Esophagus mucosa (tissue), 1 donor: ENCODE measurements at regions not wholly inside any gene's neighbourhood (a gene's known extent, or its start where the extent isn't known, plus 50 kb on each side); places are given as distances from the start of the nearest gene placed in this dataset.

Source experiments
- ATAC-seq: fragments of 200-7000 bp; cut with Tn5 transposase; one replicate; pipeline ENCODE4 v1.9.1; 2020
- donor health status: DM: yes; HTN: yes; CAD: no.

- no peak for ATAC-seq
Observed at GRCh38 chr10:113259576-113260226, 293.2 kb upstream of the HABP2 start.

GRCh38 chr10:113261161-113261560 lies 291.7 kb upstream of the HABP2 start:
- ATAC-seq = no peak

GRCh38 chr10:113261611-113262091 lies 291.2 kb upstream of the HABP2 start:
- no peak for ATAC-seq

DNA sequence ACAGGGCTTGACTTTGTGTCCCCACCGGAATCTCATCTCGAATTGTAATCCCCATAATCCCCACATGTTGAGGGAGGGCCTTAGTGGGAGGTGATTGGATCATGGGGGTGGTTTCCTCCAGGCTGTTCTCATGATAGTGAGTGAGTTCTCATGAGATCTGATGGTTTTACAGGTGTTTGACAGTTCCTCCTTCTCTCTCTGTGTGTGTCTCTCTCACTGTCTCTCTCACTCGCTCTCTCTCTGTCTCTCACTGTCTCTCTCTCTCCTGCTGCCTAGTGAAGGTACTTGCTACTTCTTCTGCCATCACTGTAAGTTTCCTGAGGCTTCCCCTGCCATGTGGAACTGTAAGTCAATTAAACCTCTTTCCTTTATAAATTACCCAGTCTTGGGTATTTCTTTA lies 289.8 kb upstream of the HABP2 start:
- no peak for ATAC-seq

DNA sequence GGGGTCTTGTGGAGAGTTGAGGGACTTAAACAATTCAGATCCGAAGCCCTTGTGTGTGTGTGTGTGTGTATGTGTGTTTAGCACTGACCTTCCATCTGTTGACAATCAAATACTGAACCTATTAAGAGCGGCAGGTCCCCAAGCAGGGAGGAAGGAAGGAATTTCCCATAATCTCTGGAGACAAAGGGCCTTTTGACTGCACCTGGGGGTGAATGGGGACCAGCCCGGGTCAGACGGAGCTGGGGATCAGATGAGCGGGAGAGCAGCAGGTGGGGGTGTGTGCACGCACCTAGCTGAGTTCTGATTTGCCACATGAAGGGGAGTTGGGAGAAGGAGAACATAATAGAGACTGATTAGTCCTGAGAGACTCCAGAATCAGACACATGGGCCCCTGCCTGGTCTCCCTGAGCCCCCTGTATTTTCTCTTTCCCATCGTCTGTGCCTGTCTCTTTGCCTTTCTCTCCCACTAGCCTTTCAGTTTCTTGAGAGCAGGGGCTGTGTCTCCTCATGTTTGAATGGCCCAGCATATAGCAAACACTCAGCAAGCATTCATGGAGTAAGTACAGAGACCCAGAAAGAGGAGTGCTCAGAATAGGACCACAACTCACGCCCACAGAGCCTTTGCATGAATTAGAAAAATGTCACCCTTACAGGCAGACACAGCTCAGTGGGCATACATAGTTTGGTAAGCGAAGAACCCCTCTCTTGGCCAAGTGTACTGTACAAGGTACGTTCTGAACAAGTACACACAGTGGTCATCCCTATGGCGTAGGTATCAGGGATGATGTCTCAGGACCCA lies 288.3 kb upstream of the HABP2 start:
- no peak for ATAC-seq

DNA sequence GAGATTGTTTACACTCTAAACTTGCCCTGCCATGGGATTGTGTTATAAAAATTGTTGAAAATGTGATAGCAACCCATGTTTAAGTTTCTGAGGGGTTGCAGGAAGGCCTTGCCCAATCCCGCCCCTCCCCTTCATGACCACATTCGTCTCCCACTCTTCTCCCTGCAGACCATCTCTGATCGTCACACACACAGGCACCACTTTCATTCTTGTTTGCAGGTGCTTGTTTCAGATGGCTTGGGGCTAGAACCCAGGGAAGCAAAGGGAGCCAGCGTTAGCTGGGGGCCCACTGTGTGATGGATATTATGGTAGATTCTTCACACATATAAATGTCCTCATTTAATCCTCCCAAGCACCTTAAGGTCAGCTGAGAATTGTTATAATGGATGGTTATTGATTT lies 286.7 kb upstream of the HABP2 start:
- no peak for ATAC-seq

DNA sequence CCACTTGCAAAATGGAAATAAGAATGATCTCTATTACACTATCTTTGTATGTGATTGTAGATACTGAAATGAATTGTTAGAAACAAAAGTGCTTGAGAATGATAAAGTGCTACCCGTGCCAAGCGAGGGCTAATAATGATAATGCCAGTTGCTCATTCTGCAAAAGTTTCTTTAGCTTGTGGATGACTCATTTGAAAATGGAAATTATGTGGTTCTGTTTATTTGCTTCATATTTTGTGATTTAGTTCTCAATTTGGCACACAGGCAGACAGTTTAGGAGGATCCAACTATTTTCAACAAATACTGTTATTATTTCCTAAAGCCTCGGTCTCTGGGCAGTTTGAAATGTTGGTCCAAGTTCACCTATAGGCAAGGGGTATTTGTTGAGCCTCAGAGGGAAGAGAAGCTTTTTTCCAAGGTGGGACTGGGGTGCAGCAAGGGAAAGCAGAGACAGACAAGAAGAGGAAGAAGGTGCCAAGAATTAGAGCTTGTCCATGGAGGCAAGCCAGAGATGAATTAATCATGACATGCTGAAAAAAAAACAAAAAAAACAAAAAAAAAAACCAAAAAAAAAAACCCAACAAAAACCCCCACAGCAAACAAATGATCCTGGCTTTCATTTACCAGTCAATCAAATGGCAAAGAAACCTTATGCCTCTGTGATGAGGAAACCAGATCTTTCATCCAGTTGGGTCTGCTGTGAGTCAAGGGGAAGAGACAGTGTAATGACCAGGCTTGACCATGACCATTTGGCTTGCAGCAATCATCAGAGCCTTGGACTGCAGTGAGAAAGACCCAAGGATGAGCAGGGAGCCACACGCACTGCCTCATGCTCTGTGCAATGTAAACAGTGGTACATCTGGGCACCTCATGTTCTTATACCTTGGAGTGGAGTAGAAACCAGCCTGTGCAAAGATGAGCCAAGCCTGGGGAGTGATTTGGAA lies 285.0 kb upstream of the HABP2 start:
- ATAC-seq = no peak

DNA sequence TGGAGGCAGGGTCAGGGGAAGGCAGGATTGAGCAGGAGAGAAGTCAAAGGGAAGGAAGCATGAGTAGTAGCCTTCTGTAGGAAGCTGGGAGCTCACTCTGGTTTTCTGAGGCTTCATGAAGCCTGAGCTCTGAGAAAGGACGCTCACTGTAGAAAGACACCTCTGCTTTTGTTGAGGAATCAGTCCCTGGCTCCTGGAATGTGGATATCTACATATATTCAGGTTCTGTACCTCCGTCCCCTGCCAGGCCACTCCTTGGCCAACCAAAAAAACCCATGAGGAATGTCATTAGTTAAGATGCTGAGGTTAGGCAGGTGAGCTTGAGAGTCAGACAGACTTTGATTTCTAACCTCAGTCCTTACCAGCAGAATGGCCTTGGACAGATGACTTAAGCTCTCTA lies 283.5 kb upstream of the HABP2 start:
- ATAC-seq = no peak

DNA sequence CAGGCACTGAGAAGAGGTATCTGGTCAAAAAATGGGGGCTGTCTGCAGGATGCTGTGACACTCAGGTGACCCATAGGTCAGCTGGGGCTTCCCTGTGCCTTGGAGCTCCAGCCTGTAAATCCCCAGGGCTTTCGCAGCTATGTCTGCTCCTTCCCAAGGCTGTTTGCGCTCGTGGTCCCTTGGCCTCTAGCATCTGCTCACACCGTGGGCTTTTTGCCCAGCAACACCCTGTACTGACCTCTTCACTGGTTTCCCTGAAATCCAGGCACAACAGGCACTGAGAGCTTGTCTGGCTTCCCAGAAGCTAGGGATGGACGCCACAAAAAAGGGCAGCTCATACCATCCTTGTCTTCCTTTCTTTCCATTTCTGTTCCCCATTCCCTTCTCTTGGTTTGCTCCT lies 280.3 kb upstream of the HABP2 start:
- no peak for ATAC-seq

DNA sequence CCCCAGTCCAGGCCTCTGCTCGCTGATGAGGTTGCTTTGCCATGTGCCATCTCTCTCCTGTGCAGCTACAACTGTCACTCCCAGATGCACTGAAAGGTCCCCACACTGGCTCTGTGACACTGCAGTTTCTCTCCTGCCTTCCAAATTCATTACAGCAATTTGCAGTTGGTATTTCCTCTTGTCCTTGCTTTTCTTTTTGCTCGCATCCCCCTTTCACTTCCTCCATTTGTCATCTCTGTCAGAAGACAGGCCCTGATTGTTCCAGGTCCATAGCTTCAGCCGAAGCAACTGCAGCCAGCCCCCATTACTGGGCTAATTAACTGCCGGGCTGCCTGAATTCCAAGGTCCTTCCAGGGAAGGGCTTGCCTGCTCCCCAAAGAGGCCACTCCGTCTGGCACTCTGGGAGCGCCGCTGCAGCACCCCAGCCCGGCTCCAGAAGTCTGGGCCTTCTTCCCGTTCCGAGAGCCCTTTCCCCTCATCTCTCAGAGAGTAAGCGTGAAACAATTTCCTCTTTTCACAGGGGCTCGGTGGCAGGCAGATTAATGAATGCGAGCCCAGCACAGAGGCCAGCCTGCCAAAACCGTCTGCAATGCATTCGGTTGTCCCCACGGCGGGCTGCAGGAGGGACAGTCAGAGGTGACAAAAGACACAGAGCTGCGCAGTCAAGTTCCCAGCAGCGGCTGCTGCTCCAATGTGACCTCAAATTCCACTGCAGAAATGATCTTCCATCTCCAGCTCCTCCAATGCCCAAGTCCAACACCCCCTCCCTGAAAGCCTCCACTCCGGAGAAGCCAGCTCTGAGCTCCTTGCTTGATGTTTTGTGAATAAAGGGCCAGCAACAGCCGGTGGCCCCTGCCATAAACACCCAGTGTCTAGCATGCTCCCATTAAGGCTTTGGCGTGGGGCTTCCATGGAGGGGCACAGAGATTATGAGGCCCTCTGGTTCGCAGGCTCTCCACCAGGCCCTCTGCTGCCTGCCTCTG lies 279.4 kb upstream of the HABP2 start:
- no peak for ATAC-seq

- ATAC-seq = no peak
Observed at GRCh38 chr10:113274176-113274829, 278.6 kb upstream of the HABP2 start.

GRCh38 chr10:113278221-113278620 lies 274.6 kb upstream of the HABP2 start:
- no peak for ATAC-seq

- ATAC-seq = no peak
Observed at GRCh38 chr10:113278664-113279063, 274.2 kb upstream of the HABP2 start.

- ATAC-seq = no peak
Observed at GRCh38 chr10:113279262-113279661, 273.6 kb upstream of the HABP2 start.

GRCh38 chr10:113282564-113282963 lies 270.3 kb upstream of the HABP2 start:
- no peak for ATAC-seq

DNA sequence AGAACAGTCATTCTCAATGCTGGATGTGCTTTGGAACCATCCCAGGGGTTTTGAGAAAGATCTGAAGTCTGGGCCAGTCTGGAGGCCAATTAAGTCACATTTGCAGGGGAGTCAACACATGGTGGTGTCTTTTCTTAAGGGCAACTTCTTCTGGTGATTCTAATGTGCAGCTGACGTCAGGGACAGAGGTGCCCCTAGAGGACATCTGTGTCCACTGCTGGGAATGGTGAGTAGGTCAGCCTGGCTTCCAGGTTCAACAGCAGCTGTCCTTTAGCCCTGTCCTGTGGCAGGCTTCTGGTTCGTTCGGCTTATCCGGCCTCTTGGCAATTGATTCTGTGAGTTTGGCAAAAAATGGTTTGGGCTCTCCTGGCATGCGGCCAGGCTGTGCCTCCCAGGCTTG lies 269.7 kb upstream of the HABP2 start:
- ATAC-seq = no peak

- ATAC-seq = no peak
Observed at GRCh38 chr10:113284635-113285034, 268.2 kb upstream of the HABP2 start.

DNA sequence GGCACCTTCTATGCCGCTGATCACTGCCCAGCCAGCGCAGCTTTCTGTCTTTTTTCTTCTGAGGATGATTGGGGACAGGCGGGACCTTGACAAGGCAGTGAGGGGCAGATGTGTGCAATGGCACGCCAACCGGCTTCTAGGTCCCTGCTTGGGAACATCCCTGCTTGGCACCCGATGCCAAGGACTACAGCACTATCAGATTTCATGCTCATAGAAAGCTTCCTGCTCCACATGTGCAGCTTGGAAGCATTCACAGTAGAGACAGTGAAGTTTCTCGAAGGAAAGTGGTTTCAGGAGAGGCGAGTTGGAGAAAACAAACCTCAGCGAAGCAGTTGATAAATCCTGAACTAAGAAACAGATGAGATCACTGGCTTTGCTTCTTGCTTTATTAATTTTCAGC lies 267.5 kb upstream of the HABP2 start:
- no peak for ATAC-seq

DNA sequence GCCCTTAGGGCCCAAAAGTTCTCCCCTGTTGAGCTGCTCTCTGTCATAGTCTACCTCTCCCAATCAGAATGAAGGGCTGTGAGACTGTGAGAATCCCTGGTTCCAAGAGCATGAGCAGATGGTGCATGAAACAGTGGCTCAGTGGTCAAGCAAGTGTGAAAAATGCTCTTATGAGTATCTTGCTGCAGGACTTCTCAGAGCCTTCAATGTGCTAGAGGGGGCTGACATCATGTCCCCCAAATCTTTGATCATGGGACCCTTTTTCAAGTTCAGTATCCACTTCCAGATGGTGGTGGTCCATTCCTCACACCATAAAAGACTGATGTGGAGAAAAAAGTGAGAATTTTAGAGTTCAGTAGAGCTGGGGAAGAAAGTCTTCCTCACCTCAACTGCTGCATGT lies 265.3 kb upstream of the HABP2 start:
- ATAC-seq = no peak

DNA sequence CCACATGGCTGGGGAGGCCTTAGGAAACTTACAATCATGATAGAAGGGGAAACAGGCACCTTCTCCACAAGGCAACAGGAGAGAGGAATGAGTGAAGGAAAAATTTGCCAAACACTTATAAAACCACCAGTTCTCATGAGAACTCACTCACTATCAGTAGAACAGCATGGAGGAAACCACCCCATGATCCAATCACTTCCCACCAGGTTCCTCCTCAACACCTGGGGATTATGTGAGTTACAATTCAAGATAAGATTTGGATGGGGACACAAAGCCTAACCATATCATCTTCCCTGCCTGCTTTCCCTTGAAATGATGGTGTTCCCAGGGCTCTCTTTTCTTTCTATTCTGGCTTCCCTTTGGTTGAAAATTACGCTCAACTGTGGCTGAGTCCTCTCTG lies 262.7 kb upstream of the HABP2 start:
- ATAC-seq = no peak

DNA sequence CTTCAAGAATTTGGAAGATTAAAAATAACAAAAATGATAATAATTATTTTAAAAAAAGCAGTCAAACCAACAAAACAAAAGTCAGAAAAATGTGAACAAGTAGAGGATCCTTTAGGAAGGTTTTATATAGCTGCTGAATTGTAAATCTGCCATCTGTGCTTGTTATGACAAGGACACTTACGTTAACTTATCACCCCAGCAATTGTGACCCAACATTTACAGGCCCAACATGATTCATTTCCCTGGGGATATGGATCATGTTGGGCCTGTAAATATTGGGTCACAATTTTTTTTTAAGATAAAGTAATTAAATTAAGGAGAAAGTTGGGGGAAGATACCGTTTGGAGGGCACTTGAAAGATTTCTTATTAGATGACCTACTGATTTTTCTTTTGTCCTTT lies 261.4 kb upstream of the HABP2 start:
- no peak for ATAC-seq
